HEK293T (cell line): ENCODE measurements at regions not wholly inside any gene's neighbourhood (a gene's known extent, or its start where the extent isn't known, plus 50 kb on each side); places are given as distances from the start of the nearest gene placed in this dataset.

Source experiments
- ARNT ChIP-seq: fragments of 450-650 bp; IDR thresholded peaks from 2 replicates; pipeline ENCODE4 v1.6.1; 2017; ENCODE audit warnings: mild to moderate bottlenecking
- CTBP1 ChIP-seq: fragments of 450-650 bp; IDR thresholded peaks from 2 replicates; pipeline ENCODE4 v1.6.1; 2016; ENCODE audit warnings: borderline replicate concordance
- LEF1 ChIP-seq: fragments of 450-650 bp; IDR thresholded peaks from 2 replicates; pipeline ENCODE4 v1.6.1; 2017; ENCODE audit warnings: mild to moderate bottlenecking, borderline replicate concordance
- NFRKB ChIP-seq: fragments of 450-650 bp; IDR thresholded peaks from 2 replicates; pipeline ENCODE4 v1.6.1; 2016; ENCODE audit warnings: mild to moderate bottlenecking, moderate library complexity
- SP1 ChIP-seq: fragments of 450-650 bp; IDR thresholded peaks from 2 replicates; pipeline ENCODE4 v1.6.1; 2017
- TARDBP ChIP-seq: fragments of 450-650 bp; IDR thresholded peaks from 2 replicates; pipeline ENCODE4 v1.6.1; 2016
- ZNF384 ChIP-seq: fragments of 450-650 bp; IDR thresholded peaks from 2 replicates; pipeline ENCODE4 v1.6.1; 2016

DNA sequence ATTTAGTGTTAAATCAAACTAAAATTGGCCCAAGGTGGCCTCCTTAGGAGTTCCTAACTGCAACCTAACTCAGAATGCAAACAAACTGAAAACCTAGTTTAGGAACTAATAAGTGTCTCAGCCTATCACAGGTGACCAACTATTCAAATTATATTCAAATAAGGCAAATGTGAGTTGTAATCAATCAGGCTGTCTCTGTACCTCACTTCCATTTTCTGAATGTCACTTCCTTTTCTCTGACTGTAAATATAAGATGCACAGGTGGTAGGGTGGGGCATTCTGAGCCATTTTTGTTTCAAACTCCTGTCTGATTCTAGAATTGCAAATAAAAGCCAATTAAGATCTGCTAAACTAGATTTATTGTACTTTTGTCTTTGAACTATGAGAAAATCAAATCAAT lies 401.5 kb downstream of the PPP3CA start:
- TF ChIP-seq SP1 (no peak), CTBP1 (no peak), ARNT (no peak), TARDBP (no peak), NFRKB (no peak), LEF1 (no peak), ZNF384 (no peak)
